ENCODE measurements at regions not wholly inside any gene's neighbourhood (a gene's known extent, or its start where the extent isn't known, plus 50 kb on each side); places are given as distances from the start of the nearest gene placed in this dataset.

DNA sequence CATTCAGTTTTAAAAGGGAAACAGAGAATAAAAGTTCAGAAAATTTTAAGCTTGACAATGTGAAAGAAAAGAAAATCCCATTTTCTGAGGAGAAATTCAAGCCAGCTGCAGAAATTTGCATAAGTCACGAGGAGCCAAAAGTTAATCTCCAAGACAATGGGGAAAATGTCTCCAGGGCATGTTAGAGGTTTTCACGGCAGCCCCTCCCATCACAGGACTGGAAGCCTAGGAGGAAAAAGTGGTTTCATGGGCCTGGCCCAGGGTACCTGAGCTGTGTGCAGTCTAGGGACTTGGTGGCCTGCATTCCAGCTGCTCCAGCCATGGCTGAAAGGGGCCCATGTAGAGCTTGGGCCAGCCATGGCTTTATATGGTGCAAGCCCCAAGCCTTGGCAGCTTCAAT lies 59.6 kb upstream of the NXPH1 start:
- no peaks in the 10 kb centered on the region for H3K4me1 Mint-ChIP-seq (ENCODE audit: unreplicated experiment)
- H3K27ac Mint-ChIP-seq (ENCODE audit: unreplicated experiment), result no peak overlapping the region
- no peak overlapping the region for H3K4me3 Mint-ChIP-seq (ENCODE audit: unreplicated experiment)
- no peak for TF ChIP-seq CTCF (IDR thresholded peaks at IDR 0.05)
- H3K27me3 Mint-ChIP-seq (ENCODE audit: unreplicated experiment), result no peaks in the 10 kb centered on the region
- DNase-seq (ENCODE audit: extremely low spot score, unreplicated experiment), result no peak
- peaks cover 7% of the 10 kb centered on the region for H3K9me3 Mint-ChIP-seq (ENCODE audit: unreplicated experiment)
- no peaks in the 10 kb centered on the region for H3K36me3 Mint-ChIP-seq (ENCODE audit: unreplicated experiment)

DNA sequence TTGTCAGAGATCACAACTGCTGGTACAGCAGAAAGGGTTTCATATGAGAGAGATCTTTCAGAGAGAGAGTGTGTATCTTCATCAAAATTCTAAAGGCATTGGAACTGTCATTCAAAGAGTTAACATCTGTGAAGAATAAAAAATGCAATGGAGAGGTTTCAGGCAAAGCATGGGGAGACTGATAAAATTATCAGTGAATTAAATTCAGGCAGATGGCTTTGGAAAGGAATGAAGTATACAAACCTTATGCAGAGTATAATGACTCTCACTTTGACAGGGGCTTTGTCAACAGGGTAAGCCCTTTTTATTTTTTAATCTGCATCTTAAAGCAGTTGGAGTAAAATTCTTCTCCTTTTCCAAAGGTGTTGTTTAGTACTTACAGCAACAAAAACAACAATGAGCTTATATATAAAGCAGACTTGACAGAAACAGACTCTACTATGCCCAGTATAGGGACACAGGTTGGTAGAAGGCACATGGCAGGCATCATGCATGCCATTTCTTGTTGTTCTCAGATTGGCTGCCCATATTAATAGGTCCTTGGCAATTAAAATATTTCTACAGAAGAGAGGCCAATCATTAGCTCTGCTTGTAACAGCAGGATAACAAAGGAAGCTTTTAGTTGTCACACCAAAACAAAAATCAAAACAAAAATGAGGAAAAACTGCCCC lies 54.9 kb upstream of the NXPH1 start:
- H3K9me3 Mint-ChIP-seq (ENCODE audit: unreplicated experiment), result peaks cover 7% of the 10 kb centered on the region
- H3K27ac Mint-ChIP-seq (ENCODE audit: unreplicated experiment), result no peak overlapping the region
- no peak for TF ChIP-seq CTCF (IDR thresholded peaks at IDR 0.05)
- H3K27me3 Mint-ChIP-seq (ENCODE audit: unreplicated experiment), result no peaks in the 10 kb centered on the region
- no peaks in the 10 kb centered on the region for H3K36me3 Mint-ChIP-seq (ENCODE audit: unreplicated experiment)
- no peak for DNase-seq (ENCODE audit: extremely low spot score, unreplicated experiment)
- no peaks in the 10 kb centered on the region for H3K4me1 Mint-ChIP-seq (ENCODE audit: unreplicated experiment)
- H3K4me3 Mint-ChIP-seq (ENCODE audit: unreplicated experiment), result no peak overlapping the region

- no peak for DNase-seq (ENCODE audit: extremely low spot score, unreplicated experiment)
- no peak overlapping the region for H3K27ac Mint-ChIP-seq (ENCODE audit: unreplicated experiment)
- no peak for TF ChIP-seq CTCF (IDR thresholded peaks at IDR 0.05)
- H3K36me3 Mint-ChIP-seq (ENCODE audit: unreplicated experiment), result no peaks in the 10 kb centered on the region
- peaks cover 7% of the 10 kb centered on the region for H3K9me3 Mint-ChIP-seq (ENCODE audit: unreplicated experiment)
- H3K4me3 Mint-ChIP-seq (ENCODE audit: unreplicated experiment), result no peak overlapping the region
- no peaks in the 10 kb centered on the region for H3K27me3 Mint-ChIP-seq (ENCODE audit: unreplicated experiment)
- no peaks in the 10 kb centered on the region for H3K4me1 Mint-ChIP-seq (ENCODE audit: unreplicated experiment)
Measured at GRCh38 chr7:8379264-8379663, 54.1 kb upstream of the NXPH1 start.

GRCh38 chr7:8380130-8380529 lies 53.3 kb upstream of the NXPH1 start:
- no peaks in the 10 kb centered on the region for H3K36me3 Mint-ChIP-seq (ENCODE audit: unreplicated experiment)
- no peaks in the 10 kb centered on the region for H3K4me1 Mint-ChIP-seq (ENCODE audit: unreplicated experiment)

More at GRCh38 chr7:8380130-8380529, 53.3 kb upstream of the NXPH1 start:
- no peak for DNase-seq (ENCODE audit: extremely low spot score, unreplicated experiment)
- no peak overlapping the region for H3K4me3 Mint-ChIP-seq (ENCODE audit: unreplicated experiment)
- no peaks in the 10 kb centered on the region for H3K27me3 Mint-ChIP-seq (ENCODE audit: unreplicated experiment)
- H3K27ac Mint-ChIP-seq (ENCODE audit: unreplicated experiment), result no peak overlapping the region
- TF ChIP-seq CTCF (IDR thresholded peaks at IDR 0.05), result no peak
- peaks cover 6% of the 10 kb centered on the region for H3K9me3 Mint-ChIP-seq (ENCODE audit: unreplicated experiment)

Measured in osteocyte (in vitro differentiated cells).